HEK293 (cell line): ENCODE measurements at regions not wholly inside any gene's neighbourhood (a gene's known extent, or its start where the extent isn't known, plus 50 kb on each side); places are given as distances from the start of the nearest gene placed in this dataset.

ENCODE experiments used
- CTCF ChIA-PET: fragments of 350-600 bp; formaldehyde crosslinking; extraction: SDS; loops from one replicate; lab custom pipeline; 2021; ENCODE audit warnings: antibody characterized with exemption; lab: Yijun Ruan, JAX
- POLR2A ChIA-PET: fragments of 300-600 bp; formaldehyde crosslinking; extraction: SDS; loops from one replicate; lab custom pipeline; 2020; ENCODE audit warnings: antibody characterized with exemption, inconsistent platforms; lab: Yijun Ruan, JAX
- H3K27ac ChIP-seq: fragments of 200-500 bp; sonication (Bioruptor generic); 2 replicates; pipeline ENCODE4 v1.5.1; 2014; ENCODE audit warnings: low read depth, low read length, control low read depth, inconsistent platforms; ENCODE audit errors: extremely low read depth
- H3K36me3 ChIP-seq, 2 experiments: fragments of 200-500 bp in 1 of 2; sonication (Bioruptor generic) in 1 of 2; 1 replicate in 1 of 2; 2 replicates in 1 of 2; pipeline ENCODE4 v1.5.1; 2014 to 2017; ENCODE audit warnings: inconsistent platforms in 2 of 2, low read length in 2 of 2; ENCODE audit not compliant: control insufficient read depth in 2 of 2, insufficient read depth in 1 of 2
- H3K4me1 ChIP-seq: fragments of 200-500 bp; sonication (Bioruptor generic); 2 replicates; pipeline ENCODE4 v1.5.1; 2014; ENCODE audit warnings: mild to moderate bottlenecking, low read length, inconsistent platforms; ENCODE audit not compliant: control insufficient read depth, insufficient read depth
- H3K4me3 ChIP-seq: 2 replicates; pipeline ENCODE4 v1.5.1; 2011; ENCODE audit warnings: low read depth, mild to moderate bottlenecking, control low read depth, low read length, moderate library complexity
- H3K9me3 ChIP-seq: fragments of 200-500 bp; sonication (Bioruptor generic); 2 replicates; pipeline ENCODE4 v1.5.1; 2014; ENCODE audit warnings: low read depth, low read length, inconsistent platforms; ENCODE audit not compliant: control insufficient read depth, insufficient read depth
- GFI1B ChIP-seq: fragments of 450-650 bp; formaldehyde crosslinking; IDR thresholded peaks from 2 replicates; pipeline ENCODE4 v1.5.1; 2016; ENCODE audit warnings: missing biosample characterization, missing genetic modification characterization
- GLIS1 ChIP-seq: fragments of 450-650 bp; formaldehyde crosslinking; IDR thresholded peaks from 2 replicates; pipeline ENCODE4 v1.5.1; 2016; ENCODE audit warnings: missing biosample characterization, missing genetic modification characterization
- SCRT2 ChIP-seq: fragments of 450-650 bp; formaldehyde crosslinking; IDR thresholded peaks from 2 replicates; pipeline ENCODE4 v1.5.1; 2016; ENCODE audit warnings: missing biosample characterization, missing genetic modification characterization
- ZBTB21 ChIP-seq: fragments of 450-650 bp; formaldehyde crosslinking; IDR thresholded peaks from 2 replicates; pipeline ENCODE4 v1.5.1; 2017; ENCODE audit warnings: missing biosample characterization, missing genetic modification characterization
- ZEB2 ChIP-seq: fragments of 450-650 bp; formaldehyde crosslinking; IDR thresholded peaks from 2 replicates; pipeline ENCODE4 v1.5.1; 2016; ENCODE audit warnings: missing biosample characterization, missing genetic modification characterization
- ZNF121 ChIP-seq: fragments of 450-650 bp; formaldehyde crosslinking; IDR thresholded peaks from 2 replicates; pipeline ENCODE4 v1.5.1; 2016; ENCODE audit warnings: missing biosample characterization, missing genetic modification characterization
- ZNF19 ChIP-seq: fragments of 450-650 bp; formaldehyde crosslinking; IDR thresholded peaks from 2 replicates; pipeline ENCODE4; 2016; ENCODE audit warnings: missing biosample characterization, missing genetic modification characterization, low read depth
- ZNF239 ChIP-seq: fragments of 450-650 bp; formaldehyde crosslinking; IDR thresholded peaks from 2 replicates; pipeline ENCODE4 v1.5.1; 2016; ENCODE audit warnings: missing biosample characterization, missing genetic modification characterization
- ZNF248 ChIP-seq: fragments of 450-650 bp; formaldehyde crosslinking; IDR thresholded peaks from 2 replicates; pipeline ENCODE4 v1.5.1; 2017; ENCODE audit warnings: missing biosample characterization, missing genetic modification characterization
- ZNF266 ChIP-seq: fragments of 450-650 bp; formaldehyde crosslinking; IDR thresholded peaks from 2 replicates; pipeline ENCODE4 v1.5.1; 2016; ENCODE audit warnings: missing biosample characterization, missing genetic modification characterization, low read depth
- ZNF391 ChIP-seq: fragments of 450-650 bp; formaldehyde crosslinking; IDR thresholded peaks from 2 replicates; pipeline ENCODE4 v1.5.1; 2016; ENCODE audit warnings: low read depth, missing biosample characterization, missing genetic modification characterization, borderline replicate concordance
- ZNF423 ChIP-seq: fragments of 450-650 bp; formaldehyde crosslinking; IDR thresholded peaks from 2 replicates; pipeline ENCODE4 v1.5.1; 2016; ENCODE audit warnings: missing biosample characterization, missing genetic modification characterization
- ZNF654 ChIP-seq: fragments of 450-650 bp; formaldehyde crosslinking; IDR thresholded peaks from 2 replicates; pipeline ENCODE4 v1.5.1; 2016; ENCODE audit warnings: low read depth, missing biosample characterization, missing genetic modification characterization
- ZNF664 ChIP-seq: fragments of 450-650 bp; formaldehyde crosslinking; IDR thresholded peaks from 2 replicates; pipeline ENCODE4 v1.5.1; 2016; ENCODE audit warnings: missing biosample characterization, missing genetic modification characterization
- TF ChIP-seq, protein P1 (sequence below): fragments of 450-650 bp; formaldehyde crosslinking; IDR thresholded peaks from 2 replicates; pipeline ENCODE4 v1.5.1; 2016; ENCODE audit warnings: missing biosample characterization, missing genetic modification characterization
- TF ChIP-seq, protein P2 (sequence below): fragments of 450-650 bp; formaldehyde crosslinking; IDR thresholded peaks from 2 replicates; pipeline ENCODE4 v1.5.1; 2016; ENCODE audit warnings: missing biosample characterization, missing genetic modification characterization
- TF ChIP-seq, protein P3 (sequence below): fragments of 450-650 bp; formaldehyde crosslinking; IDR thresholded peaks from 2 replicates; pipeline ENCODE4 v1.5.1; 2016; ENCODE audit warnings: missing biosample characterization, missing genetic modification characterization
- TF ChIP-seq, protein P4 (sequence below): sonication (generic); formaldehyde crosslinking; IDR thresholded peaks from 2 replicates; pipeline ENCODE4 v1.8.1; 2022; ENCODE audit warnings: mild to moderate bottlenecking, moderate library complexity, missing genetic modification reagents
- TF ChIP-seq, protein P5 (sequence below): fragments of 450-650 bp; IDR thresholded peaks from 2 replicates; pipeline ENCODE4 v1.5.1; 2018; ENCODE audit warnings: missing biosample characterization, mild to moderate bottlenecking, missing genetic modification characterization
- TF ChIP-seq, protein P6 (sequence below): fragments of 450-650 bp; formaldehyde crosslinking; IDR thresholded peaks from 2 replicates; pipeline ENCODE4 v1.5.1; 2016; ENCODE audit warnings: missing biosample characterization, missing genetic modification characterization
- TF ChIP-seq, protein P7 (sequence below): fragments of 450-650 bp; formaldehyde crosslinking; IDR thresholded peaks from 2 replicates; pipeline ENCODE4 v1.5.1; 2016; ENCODE audit warnings: missing biosample characterization, missing genetic modification characterization

DNA sequence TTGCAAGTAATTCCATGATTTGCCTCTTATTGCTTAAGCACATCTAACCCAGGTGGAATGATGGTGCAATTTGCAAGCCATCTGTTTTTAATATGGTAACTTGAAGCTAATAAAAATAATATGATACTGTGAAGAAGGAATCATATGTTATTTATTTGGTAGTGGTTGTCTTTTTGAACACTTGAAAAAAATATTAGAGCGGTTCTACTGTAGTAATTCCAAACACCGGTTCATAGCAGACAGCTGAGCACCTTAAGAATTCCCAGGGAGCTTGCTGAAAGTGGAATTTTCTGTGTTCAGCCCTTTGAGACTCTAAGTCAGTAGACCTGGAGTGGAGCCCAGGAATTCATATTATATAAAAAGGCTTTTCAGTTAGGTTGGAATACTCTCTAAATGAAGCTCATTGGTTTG lies 687.4 kb downstream of the EDEM1 start (continued):
- TF ChIP-seq, protein P1, sequence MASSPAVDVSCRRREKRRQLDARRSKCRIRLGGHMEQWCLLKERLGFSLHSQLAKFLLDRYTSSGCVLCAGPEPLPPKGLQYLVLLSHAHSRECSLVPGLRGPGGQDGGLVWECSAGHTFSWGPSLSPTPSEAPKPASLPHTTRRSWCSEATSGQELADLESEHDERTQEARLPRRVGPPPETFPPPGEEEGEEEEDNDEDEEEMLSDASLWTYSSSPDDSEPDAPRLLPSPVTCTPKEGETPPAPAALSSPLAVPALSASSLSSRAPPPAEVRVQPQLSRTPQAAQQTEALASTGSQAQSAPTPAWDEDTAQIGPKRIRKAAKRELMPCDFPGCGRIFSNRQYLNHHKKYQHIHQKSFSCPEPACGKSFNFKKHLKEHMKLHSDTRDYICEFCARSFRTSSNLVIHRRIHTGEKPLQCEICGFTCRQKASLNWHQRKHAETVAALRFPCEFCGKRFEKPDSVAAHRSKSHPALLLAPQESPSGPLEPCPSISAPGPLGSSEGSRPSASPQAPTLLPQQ (tag by site-specific recombination) = no peak
- TF ChIP-seq GFI1B (tag by site-specific recombination) (no peak), ZNF266 (tag by site-specific recombination) (no peak), ZNF248 (tag by site-specific recombination) (no peak), ZNF391 (tag by site-specific recombination) (no peak), GLIS1 (tag by site-specific recombination) (no peak)

DNA sequence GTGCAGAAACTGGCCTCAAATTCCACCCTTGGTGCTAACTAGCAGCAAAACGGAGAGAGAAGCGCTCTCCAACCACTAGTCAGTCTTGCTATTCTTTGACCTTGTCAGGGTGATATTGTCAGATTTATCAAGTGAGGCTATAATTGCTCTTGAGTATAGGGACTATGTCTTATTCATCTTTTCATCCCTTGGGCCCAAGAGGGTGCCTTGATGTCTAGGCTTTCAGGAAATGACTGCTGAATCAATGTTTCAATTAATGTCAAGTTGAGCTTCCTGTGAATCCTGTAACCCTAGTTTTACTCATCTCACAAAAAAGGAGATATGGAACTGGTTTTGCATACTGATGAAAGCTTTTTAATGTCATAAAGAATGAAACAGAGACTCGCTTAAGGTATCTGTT lies 701.3 kb downstream of the EDEM1 start:
- Histone ChIP-seq H3K36me3 (no peaks in the 10 kb centered on the region), H3K4me3 (no peak overlapping the region), H3K4me1 (no peaks in the 10 kb centered on the region), H3K27ac (no peak overlapping the region), H3K9me3 (no peaks in the 10 kb centered on the region)
- ChIA-PET POLR2A (interaction anchor here (0.7 kb wide), 1 partner anchor 591 kb away, joined by 3 read pairs; no protein-coding TSS in a partner anchor), CTCF (interaction anchor here (0.6 kb wide), 1 partner anchor 9 kb away, joined by 5 read pairs; no protein-coding TSS in a partner anchor)
- no peak for TF ChIP-seq ZNF19 (tag by site-specific recombination)
- TF ChIP-seq, protein P2, sequence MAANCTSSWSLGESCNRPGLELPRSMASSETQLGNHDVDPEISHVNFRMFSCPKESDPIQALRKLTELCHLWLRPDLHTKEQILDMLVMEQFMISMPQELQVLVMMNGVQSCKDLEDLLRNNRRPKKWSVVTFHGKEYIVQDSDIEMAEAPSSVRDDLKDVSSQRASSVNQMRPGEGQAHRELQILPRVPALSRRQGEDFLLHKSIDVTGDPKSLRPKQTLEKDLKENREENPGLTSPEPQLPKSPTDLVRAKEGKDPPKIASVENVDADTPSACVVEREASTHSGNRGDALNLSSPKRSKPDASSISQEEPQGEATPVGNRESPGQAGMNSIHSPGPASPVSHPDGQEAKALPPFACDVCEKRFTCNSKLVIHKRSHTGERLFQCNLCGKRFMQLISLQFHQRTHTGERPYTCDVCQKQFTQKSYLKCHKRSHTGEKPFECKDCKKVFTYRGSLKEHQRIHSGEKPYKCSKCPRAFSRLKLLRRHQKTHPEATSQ (tag by site-specific recombination) = no peak
- TF ChIP-seq ZEB2 (tag by site-specific recombination) = no peak
- TF ChIP-seq, protein P3, sequence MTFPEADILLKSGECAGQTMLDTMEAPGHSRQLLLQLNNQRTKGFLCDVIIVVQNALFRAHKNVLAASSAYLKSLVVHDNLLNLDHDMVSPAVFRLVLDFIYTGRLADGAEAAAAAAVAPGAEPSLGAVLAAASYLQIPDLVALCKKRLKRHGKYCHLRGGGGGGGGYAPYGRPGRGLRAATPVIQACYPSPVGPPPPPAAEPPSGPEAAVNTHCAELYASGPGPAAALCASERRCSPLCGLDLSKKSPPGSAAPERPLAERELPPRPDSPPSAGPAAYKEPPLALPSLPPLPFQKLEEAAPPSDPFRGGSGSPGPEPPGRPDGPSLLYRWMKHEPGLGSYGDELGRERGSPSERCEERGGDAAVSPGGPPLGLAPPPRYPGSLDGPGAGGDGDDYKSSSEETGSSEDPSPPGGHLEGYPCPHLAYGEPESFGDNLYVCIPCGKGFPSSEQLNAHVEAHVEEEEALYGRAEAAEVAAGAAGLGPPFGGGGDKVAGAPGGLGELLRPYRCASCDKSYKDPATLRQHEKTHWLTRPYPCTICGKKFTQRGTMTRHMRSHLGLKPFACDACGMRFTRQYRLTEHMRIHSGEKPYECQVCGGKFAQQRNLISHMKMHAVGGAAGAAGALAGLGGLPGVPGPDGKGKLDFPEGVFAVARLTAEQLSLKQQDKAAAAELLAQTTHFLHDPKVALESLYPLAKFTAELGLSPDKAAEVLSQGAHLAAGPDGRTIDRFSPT (tag by site-specific recombination) = no peak
- no peak for TF ChIP-seq ZBTB21
- no peak for TF ChIP-seq SCRT2
- TF ChIP-seq ZNF654 (tag by site-specific recombination) = no peak
- TF ChIP-seq, protein P4, sequence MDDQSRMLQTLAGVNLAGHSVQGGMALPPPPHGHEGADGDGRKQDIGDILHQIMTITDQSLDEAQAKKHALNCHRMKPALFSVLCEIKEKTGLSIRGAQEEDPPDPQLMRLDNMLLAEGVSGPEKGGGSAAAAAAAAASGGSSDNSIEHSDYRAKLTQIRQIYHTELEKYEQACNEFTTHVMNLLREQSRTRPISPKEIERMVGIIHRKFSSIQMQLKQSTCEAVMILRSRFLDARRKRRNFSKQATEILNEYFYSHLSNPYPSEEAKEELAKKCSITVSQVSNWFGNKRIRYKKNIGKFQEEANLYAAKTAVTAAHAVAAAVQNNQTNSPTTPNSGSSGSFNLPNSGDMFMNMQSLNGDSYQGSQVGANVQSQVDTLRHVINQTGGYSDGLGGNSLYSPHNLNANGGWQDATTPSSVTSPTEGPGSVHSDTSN (CRISPR knock-in tag) = no peak
- no peak for TF ChIP-seq ZNF239 (tag by site-specific recombination)
- TF ChIP-seq, protein P5, sequence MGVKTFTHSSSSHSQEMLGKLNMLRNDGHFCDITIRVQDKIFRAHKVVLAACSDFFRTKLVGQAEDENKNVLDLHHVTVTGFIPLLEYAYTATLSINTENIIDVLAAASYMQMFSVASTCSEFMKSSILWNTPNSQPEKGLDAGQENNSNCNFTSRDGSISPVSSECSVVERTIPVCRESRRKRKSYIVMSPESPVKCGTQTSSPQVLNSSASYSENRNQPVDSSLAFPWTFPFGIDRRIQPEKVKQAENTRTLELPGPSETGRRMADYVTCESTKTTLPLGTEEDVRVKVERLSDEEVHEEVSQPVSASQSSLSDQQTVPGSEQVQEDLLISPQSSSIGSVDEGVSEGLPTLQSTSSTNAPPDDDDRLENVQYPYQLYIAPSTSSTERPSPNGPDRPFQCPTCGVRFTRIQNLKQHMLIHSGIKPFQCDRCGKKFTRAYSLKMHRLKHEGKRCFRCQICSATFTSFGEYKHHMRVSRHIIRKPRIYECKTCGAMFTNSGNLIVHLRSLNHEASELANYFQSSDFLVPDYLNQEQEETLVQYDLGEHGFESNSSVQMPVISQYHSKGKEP (tag by site-specific recombination) = no peak
- no peak for TF ChIP-seq ZNF664 (tag by site-specific recombination)
- TF ChIP-seq ZNF423 (tag by site-specific recombination) = no peak
- TF ChIP-seq, protein P6, sequence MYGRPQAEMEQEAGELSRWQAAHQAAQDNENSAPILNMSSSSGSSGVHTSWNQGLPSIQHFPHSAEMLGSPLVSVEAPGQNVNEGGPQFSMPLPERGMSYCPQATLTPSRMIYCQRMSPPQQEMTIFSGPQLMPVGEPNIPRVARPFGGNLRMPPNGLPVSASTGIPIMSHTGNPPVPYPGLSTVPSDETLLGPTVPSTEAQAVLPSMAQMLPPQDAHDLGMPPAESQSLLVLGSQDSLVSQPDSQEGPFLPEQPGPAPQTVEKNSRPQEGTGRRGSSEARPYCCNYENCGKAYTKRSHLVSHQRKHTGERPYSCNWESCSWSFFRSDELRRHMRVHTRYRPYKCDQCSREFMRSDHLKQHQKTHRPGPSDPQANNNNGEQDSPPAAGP (tag by site-specific recombination) = no peak
- TF ChIP-seq, protein P7, sequence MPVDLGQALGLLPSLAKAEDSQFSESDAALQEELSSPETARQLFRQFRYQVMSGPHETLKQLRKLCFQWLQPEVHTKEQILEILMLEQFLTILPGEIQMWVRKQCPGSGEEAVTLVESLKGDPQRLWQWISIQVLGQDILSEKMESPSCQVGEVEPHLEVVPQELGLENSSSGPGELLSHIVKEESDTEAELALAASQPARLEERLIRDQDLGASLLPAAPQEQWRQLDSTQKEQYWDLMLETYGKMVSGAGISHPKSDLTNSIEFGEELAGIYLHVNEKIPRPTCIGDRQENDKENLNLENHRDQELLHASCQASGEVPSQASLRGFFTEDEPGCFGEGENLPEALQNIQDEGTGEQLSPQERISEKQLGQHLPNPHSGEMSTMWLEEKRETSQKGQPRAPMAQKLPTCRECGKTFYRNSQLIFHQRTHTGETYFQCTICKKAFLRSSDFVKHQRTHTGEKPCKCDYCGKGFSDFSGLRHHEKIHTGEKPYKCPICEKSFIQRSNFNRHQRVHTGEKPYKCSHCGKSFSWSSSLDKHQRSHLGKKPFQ (tag by site-specific recombination) = no peak
- no peak for TF ChIP-seq ZNF121 (tag by site-specific recombination)
